GM23338 (cell line): ENCODE measurements at regions not wholly inside any gene's neighbourhood (a gene's known extent, or its start where the extent isn't known, plus 50 kb on each side); places are given as distances from the start of the nearest gene placed in this dataset.

Experiments
- ATAC-seq: fragments of 200-7000 bp; cut with Tn5 transposase; 3 replicates; pipeline ENCODE4 v1.9.1; 2020
- DNase-seq: peaks from one replicate; pipeline ENCODE4 v3.0.0-alpha.2; 2015; ENCODE audit warnings: low spot score
- H2AFZ ChIP-seq: fragments of 200-600 bp; sonication (generic); 2 replicates; pipeline ENCODE4 v1.8.0; 2016; ENCODE audit warnings: antibody characterized with exemption, mild to moderate bottlenecking, moderate library complexity
- H3F3A ChIP-seq: fragments of 200-600 bp; sonication (generic); replicated peaks from 2 replicates; pipeline ENCODE4 v1.8.0; 2017; ENCODE audit warnings: antibody characterized with exemption, mixed run types, low read depth
- H3K27ac ChIP-seq: fragments of 200-600 bp; sonication (generic); 2 replicates; pipeline ENCODE4 v1.6.1; 2016; ENCODE audit warnings: low read depth
- H3K27me3 ChIP-seq: fragments of 200-600 bp; sonication (generic); 2 replicates; pipeline ENCODE4 v1.8.0; 2016; ENCODE audit warnings: mild to moderate bottlenecking, mixed run types, moderate library complexity; ENCODE audit not compliant: insufficient read depth
- H3K36me3 ChIP-seq: fragments of 200-600 bp; sonication (generic); 2 replicates; pipeline ENCODE4 v1.8.0; 2016; ENCODE audit warnings: mild to moderate bottlenecking; ENCODE audit not compliant: insufficient read depth
- H3K4me1 ChIP-seq: fragments of 200-600 bp; sonication (generic); 2 replicates; pipeline ENCODE4 v1.8.0; 2016; ENCODE audit warnings: mild to moderate bottlenecking, moderate library complexity; ENCODE audit not compliant: insufficient read depth
- H3K4me2 ChIP-seq: fragments of 200-600 bp; sonication (generic); 2 replicates; pipeline ENCODE4 v1.7.1; 2017; ENCODE audit warnings: mixed run types
- H3K4me3 ChIP-seq: fragments of 200-600 bp; sonication (generic); 2 replicates; pipeline ENCODE4 v1.6.1; 2016; ENCODE audit warnings: mixed run types
- H3K79me2 ChIP-seq: fragments of 200-600 bp; sonication (generic); replicated peaks from 2 replicates; pipeline ENCODE4 v1.8.0; 2017; ENCODE audit warnings: mild to moderate bottlenecking; ENCODE audit not compliant: insufficient read depth
- H3K9me2 ChIP-seq: fragments of 200-600 bp; sonication (generic); 2 replicates; pipeline ENCODE4 v1.8.0; 2017; ENCODE audit not compliant: insufficient read depth
- H4K20me1 ChIP-seq: fragments of 200-600 bp; sonication (generic); replicated peaks from 2 replicates; pipeline ENCODE4 v1.8.0; 2017; ENCODE audit warnings: mild to moderate bottlenecking; ENCODE audit not compliant: insufficient read depth
- H3K27ac Mint-ChIP-seq: 2 replicates; pipeline ENCODE4 v1.8.0; 2020; ENCODE audit warnings: inconsistent platforms, mild to moderate bottlenecking, moderate library complexity, mixed read lengths
- H3K27me3 Mint-ChIP-seq: 3 replicates; pipeline ENCODE4 v1.8.0; 2022; ENCODE audit warnings: low read depth, mild to moderate bottlenecking, moderate library complexity, mixed read lengths, inconsistent platforms; ENCODE audit not compliant: insufficient read depth, poor library complexity
- H3K36me3 Mint-ChIP-seq: 3 replicates; pipeline ENCODE4 v1.8.0; 2021; ENCODE audit warnings: low read depth, mild to moderate bottlenecking, inconsistent platforms, moderate library complexity, mixed read lengths
- H3K4me1 Mint-ChIP-seq: 3 replicates; pipeline ENCODE4 v1.8.0; 2020; ENCODE audit warnings: mild to moderate bottlenecking, inconsistent platforms, mixed read lengths
- H3K4me3 Mint-ChIP-seq: 3 replicates; pipeline ENCODE4 v1.8.0; 2021; ENCODE audit warnings: moderate library complexity, mild to moderate bottlenecking, inconsistent platforms, mixed read lengths
- H3K9me3 Mint-ChIP-seq: 3 replicates; pipeline ENCODE4 v1.8.0; 2020; ENCODE audit warnings: moderate library complexity, mild to moderate bottlenecking, inconsistent platforms, mixed read lengths
- CREB1 ChIP-seq: fragments of 250-450 bp; sonication (Bioruptor Pico); IDR thresholded peaks from 2 replicates; pipeline ENCODE4 v1.5.0; 2020; ENCODE audit warnings: low read depth, mild to moderate bottlenecking, moderate library complexity
- EZH2 ChIP-seq: fragments of 200-600 bp; sonication (generic); IDR thresholded peaks from one replicate; pipeline ENCODE4 v1.8.0; 2017; ENCODE audit warnings: antibody characterized with exemption, mild to moderate bottlenecking, low read depth; ENCODE audit not compliant: unreplicated experiment
- EZH2phosphoT487 ChIP-seq: fragments of 200-600 bp; sonication (generic); IDR thresholded peaks from one replicate; pipeline ENCODE4 v1.8.1; 2018; ENCODE audit warnings: antibody characterized with exemption; ENCODE audit not compliant: unreplicated experiment
- JUNB ChIP-seq: IDR thresholded peaks from one replicate; pipeline ENCODE4 v1.6.1; 2016; ENCODE audit warnings: antibody characterized with exemption; ENCODE audit not compliant: unreplicated experiment
- NANOG ChIP-seq: IDR thresholded peaks from 2 replicates; pipeline ENCODE4 v1.6.1; 2016; ENCODE audit warnings: antibody characterized with exemption, borderline replicate concordance
- POLR2AphosphoS5 ChIP-seq: IDR thresholded peaks from 2 replicates; pipeline ENCODE4 v1.6.1; 2016; ENCODE audit warnings: antibody characterized with exemption, low read depth
- STAT1 ChIP-seq: IDR thresholded peaks from one replicate; pipeline ENCODE4 v1.6.1; 2016; ENCODE audit warnings: antibody characterized with exemption; ENCODE audit not compliant: unreplicated experiment
- ZNF114 ChIP-seq: fragments of 250-450 bp; sonication (Bioruptor Pico); IDR thresholded peaks from 2 replicates; pipeline ENCODE4 v1.5.0; 2020; ENCODE audit warnings: mild to moderate bottlenecking, moderate library complexity
- ZNF331 ChIP-seq: fragments of 250-450 bp; sonication (Bioruptor Pico); IDR thresholded peaks from 2 replicates; pipeline ENCODE4 v1.5.0; 2020; ENCODE audit warnings: low read depth, mild to moderate bottlenecking, moderate library complexity
- TF ChIP-seq, protein P1 (sequence below): IDR thresholded peaks from 2 replicates; pipeline ENCODE4 v1.6.1; 2016; ENCODE audit warnings: antibody characterized with exemption
- TF ChIP-seq, protein P2 (sequence below): IDR thresholded peaks from one replicate; pipeline ENCODE4 v1.6.1; 2018; ENCODE audit warnings: antibody characterized with exemption; ENCODE audit not compliant: unreplicated experiment
- TF ChIP-seq, protein P3 (sequence below): fragments of 250-450 bp; sonication (Bioruptor Pico); IDR thresholded peaks from 2 replicates; pipeline ENCODE4 v1.5.0; 2020; ENCODE audit warnings: mild to moderate bottlenecking, moderate library complexity

DNA sequence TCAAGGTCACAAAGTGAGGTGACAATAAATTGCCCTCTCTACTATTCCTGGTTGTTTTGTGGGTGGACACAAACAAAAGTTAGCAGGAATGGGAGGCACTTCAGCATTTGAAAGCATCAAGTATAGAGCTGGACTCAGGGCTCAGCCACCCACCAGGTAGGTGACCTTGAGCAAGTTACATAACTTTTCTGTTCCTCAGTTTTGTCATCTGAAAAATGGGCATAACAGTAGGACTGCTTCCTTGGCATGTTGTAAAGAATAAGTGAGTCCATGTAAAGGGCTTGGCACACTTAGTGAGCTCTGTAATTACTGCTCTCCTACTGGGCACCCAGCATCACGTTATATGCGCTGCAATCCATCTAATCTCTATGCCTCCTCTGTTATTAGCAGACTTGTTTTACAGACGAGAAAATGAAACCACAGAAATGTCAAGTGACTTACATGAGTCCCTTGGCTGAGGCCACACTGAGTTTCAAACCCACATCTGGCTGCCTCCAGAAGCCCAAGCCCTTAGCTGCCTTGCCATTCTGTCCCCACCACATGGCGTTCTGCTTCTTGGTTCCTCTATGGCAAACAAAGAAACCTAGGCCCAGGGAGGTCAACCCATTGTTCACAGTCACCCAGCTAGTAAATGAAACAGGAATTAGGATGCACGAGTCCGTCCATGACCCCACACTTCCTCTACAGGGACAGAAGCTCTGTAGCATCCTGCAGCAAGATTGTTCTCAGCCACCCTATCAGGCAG, 63.2 kb upstream of the SLC24A4 start:
- Histone ChIP-seq H3K79me2 (no peaks in the 10 kb centered on the region), H3K4me1 (peaks cover 8% of the 10 kb centered on the region; the same call in 1 of the 2 replicates), H3K36me3 (no peaks in the 10 kb centered on the region), H3K4me2 (no peak overlapping the region), H4K20me1 (no peaks in the 10 kb centered on the region), H3K27me3 (peaks cover 19% of the 10 kb centered on the region), H2AFZ (no peak overlapping the region), H3K4me3 (no peak overlapping the region), H3K27ac (no peak overlapping the region), H3K9me2 (0 out of 2 replicates have a peak, but pooled peaks cover 4% of the 10 kb centered on the region), H3F3A (no peaks in the 10 kb centered on the region)
- no peak for ATAC-seq
- no peaks in the 10 kb centered on the region for H3K9me3 Mint-ChIP-seq
- no peak overlapping the region for H3K27ac Mint-ChIP-seq
- no peak for DNase-seq
- peaks cover 10% of the 10 kb centered on the region for H3K4me1 Mint-ChIP-seq
- peaks cover 12% of the 10 kb centered on the region for H3K27me3 Mint-ChIP-seq
- H3K4me3 Mint-ChIP-seq: no peak overlapping the region
- TF ChIP-seq CREB1 (no peak), EZH2phosphoT487 (no peak), JUNB (no peak), ZNF114 (CRISPR knock-in tag) (no peak), NANOG (no peak), STAT1 (no peak), EZH2 (no peak), ZNF331 (CRISPR knock-in tag) (no peak), POLR2AphosphoS5 (no peak)
- TF ChIP-seq, protein P1, sequence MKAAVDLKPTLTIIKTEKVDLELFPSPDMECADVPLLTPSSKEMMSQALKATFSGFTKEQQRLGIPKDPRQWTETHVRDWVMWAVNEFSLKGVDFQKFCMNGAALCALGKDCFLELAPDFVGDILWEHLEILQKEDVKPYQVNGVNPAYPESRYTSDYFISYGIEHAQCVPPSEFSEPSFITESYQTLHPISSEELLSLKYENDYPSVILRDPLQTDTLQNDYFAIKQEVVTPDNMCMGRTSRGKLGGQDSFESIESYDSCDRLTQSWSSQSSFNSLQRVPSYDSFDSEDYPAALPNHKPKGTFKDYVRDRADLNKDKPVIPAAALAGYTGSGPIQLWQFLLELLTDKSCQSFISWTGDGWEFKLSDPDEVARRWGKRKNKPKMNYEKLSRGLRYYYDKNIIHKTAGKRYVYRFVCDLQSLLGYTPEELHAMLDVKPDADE: no peak
- TF ChIP-seq, protein P2, sequence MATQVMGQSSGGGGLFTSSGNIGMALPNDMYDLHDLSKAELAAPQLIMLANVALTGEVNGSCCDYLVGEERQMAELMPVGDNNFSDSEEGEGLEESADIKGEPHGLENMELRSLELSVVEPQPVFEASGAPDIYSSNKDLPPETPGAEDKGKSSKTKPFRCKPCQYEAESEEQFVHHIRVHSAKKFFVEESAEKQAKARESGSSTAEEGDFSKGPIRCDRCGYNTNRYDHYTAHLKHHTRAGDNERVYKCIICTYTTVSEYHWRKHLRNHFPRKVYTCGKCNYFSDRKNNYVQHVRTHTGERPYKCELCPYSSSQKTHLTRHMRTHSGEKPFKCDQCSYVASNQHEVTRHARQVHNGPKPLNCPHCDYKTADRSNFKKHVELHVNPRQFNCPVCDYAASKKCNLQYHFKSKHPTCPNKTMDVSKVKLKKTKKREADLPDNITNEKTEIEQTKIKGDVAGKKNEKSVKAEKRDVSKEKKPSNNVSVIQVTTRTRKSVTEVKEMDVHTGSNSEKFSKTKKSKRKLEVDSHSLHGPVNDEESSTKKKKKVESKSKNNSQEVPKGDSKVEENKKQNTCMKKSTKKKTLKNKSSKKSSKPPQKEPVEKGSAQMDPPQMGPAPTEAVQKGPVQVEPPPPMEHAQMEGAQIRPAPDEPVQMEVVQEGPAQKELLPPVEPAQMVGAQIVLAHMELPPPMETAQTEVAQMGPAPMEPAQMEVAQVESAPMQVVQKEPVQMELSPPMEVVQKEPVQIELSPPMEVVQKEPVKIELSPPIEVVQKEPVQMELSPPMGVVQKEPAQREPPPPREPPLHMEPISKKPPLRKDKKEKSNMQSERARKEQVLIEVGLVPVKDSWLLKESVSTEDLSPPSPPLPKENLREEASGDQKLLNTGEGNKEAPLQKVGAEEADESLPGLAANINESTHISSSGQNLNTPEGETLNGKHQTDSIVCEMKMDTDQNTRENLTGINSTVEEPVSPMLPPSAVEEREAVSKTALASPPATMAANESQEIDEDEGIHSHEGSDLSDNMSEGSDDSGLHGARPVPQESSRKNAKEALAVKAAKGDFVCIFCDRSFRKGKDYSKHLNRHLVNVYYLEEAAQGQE: no peak
- TF ChIP-seq, protein P3, sequence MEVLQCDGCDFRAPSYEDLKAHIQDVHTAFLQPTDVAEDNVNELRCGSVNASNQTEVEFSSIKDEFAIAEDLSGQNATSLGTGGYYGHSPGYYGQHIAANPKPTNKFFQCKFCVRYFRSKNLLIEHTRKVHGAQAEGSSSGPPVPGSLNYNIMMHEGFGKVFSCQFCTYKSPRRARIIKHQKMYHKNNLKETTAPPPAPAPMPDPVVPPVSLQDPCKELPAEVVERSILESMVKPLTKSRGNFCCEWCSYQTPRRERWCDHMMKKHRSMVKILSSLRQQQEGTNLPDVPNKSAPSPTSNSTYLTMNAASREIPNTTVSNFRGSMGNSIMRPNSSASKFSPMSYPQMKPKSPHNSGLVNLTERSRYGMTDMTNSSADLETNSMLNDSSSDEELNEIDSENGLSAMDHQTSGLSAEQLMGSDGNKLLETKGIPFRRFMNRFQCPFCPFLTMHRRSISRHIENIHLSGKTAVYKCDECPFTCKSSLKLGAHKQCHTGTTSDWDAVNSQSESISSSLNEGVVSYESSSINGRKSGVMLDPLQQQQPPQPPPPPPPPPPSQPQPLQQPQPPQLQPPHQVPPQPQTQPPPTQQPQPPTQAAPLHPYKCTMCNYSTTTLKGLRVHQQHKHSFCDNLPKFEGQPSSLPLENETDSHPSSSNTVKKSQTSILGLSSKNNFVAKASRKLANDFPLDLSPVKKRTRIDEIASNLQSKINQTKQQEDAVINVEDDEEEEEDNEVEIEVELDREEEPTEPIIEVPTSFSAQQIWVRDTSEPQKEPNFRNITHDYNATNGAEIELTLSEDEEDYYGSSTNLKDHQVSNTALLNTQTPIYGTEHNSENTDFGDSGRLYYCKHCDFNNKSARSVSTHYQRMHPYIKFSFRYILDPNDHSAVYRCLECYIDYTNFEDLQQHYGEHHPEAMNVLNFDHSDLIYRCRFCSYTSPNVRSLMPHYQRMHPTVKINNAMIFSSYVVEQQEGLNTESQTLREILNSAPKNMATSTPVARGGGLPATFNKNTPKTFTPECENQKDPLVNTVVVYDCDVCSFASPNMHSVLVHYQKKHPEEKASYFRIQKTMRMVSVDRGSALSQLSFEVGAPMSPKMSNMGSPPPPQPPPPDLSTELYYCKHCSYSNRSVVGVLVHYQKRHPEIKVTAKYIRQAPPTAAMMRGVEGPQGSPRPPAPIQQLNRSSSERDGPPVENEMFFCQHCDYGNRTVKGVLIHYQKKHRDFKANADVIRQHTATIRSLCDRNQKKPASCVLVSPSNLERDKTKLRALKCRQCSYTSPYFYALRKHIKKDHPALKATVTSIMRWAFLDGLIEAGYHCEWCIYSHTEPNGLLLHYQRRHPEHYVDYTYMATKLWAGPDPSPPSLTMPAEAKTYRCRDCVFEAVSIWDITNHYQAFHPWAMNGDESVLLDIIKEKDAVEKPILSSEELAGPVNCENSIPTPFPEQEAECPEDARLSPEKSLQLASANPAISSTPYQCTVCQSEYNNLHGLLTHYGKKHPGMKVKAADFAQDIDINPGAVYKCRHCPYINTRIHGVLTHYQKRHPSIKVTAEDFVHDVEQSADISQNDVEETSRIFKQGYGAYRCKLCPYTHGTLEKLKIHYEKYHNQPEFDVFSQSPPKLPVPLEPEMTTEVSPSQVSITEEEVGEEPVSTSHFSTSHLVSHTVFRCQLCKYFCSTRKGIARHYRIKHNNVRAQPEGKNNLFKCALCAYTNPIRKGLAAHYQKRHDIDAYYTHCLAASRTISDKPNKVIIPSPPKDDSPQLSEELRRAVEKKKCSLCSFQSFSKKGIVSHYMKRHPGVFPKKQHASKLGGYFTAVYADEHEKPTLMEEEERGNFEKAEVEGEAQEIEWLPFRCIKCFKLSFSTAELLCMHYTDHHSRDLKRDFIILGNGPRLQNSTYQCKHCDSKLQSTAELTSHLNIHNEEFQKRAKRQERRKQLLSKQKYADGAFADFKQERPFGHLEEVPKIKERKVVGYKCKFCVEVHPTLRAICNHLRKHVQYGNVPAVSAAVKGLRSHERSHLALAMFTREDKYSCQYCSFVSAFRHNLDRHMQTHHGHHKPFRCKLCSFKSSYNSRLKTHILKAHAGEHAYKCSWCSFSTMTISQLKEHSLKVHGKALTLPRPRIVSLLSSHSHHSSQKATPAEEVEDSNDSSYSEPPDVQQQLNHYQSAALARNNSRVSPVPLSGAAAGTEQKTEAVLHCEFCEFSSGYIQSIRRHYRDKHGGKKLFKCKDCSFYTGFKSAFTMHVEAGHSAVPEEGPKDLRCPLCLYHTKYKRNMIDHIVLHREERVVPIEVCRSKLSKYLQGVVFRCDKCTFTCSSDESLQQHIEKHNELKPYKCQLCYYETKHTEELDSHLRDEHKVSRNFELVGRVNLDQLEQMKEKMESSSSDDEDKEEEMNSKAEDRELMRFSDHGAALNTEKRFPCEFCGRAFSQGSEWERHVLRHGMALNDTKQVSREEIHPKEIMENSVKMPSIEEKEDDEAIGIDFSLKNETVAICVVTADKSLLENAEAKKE: no peak
- no peaks in the 10 kb centered on the region for H3K36me3 Mint-ChIP-seq
